ENCODE measurements at regions not wholly inside any gene's neighbourhood (a gene's known extent, or its start where the extent isn't known, plus 50 kb on each side); places are given as distances from the start of the nearest gene placed in this dataset.
"Not testable (repeated sequence)": the region's sequence is repeated elsewhere in the genome, so short reads cannot be mapped to it uniquely, and the experiment has no call there.

DNA sequence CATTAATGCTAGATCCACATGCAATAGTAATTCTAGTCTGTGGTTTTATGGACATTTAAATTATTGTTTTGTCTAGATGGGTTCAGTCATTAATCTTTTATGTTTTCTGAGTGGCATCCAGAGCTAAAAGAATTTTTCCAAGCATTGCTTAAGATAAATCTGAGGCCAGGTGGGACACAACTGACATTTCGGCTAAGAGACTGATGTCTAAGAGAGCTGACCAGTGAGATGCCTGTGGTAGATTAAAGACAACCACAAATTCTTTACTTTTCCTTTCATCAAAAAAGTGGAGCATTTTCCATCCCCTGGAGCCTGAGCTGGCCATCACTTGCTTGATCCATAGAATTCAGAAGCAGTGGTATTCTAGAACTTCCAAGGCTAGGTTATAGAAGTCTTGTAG lies 182.2 kb downstream of the NRP2 start:
- no peak for DNase-seq

DNA sequence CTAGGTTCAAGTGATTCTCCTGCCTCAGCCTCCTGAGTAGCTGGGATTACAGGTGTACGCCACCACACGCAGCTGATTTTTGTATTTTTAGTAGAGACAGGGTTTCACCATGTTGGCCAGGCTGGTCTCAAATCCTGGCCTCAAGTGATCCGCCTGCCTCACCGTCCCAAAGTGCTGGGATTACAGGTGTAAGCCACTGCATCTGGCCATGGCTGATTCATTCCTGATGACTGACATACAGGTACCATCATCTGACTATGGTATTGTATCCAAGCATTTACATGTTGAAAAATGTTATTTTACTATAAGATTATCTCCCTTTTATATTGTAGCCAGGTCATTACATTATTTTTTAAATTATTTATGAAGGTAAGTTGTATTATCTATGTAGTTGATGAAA lies 180.5 kb downstream of the NRP2 start:
- not testable (repeated sequence) for DNase-seq

DNA sequence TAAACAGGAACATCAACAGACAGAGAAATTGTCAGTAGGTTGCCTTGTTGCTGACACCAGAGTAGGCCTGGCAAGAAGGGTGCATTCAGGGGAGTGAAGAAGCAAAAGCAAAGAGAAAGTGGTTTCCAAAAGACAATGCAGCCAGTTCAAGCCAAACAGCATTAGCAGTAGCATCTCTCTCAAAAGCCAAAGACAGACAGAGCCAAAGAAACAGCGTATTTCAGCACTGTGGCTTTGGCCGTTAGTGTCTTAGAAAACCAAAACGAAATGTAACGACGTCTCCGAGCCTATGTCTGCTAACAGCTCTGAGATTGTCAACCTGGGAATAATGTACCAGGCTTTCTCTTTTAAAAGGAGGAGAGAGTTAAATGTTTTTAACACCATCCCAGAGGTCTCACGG lies 178.6 kb downstream of the NRP2 start:
- DNase-seq = no peak

DNA sequence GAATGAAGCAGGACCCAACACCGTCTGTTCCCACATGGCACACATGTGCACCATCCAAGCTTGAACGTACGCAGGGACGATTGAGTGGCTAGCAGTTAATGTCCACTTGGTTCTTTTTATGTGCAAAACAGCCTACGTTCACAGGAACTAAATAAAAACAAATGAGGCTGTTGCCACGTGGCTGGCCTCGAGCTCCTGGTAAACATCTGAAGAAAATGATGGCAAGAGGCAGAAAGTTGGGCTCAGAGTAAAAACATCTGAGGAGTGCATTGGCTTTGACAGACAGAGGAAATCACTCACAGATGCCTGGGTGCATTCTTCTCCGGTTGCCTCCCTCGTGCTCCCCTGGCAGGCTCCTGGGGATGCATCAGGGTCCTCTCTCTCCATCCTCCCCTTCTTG lies 177.9 kb downstream of the NRP2 start:
- no peak for DNase-seq

DNA sequence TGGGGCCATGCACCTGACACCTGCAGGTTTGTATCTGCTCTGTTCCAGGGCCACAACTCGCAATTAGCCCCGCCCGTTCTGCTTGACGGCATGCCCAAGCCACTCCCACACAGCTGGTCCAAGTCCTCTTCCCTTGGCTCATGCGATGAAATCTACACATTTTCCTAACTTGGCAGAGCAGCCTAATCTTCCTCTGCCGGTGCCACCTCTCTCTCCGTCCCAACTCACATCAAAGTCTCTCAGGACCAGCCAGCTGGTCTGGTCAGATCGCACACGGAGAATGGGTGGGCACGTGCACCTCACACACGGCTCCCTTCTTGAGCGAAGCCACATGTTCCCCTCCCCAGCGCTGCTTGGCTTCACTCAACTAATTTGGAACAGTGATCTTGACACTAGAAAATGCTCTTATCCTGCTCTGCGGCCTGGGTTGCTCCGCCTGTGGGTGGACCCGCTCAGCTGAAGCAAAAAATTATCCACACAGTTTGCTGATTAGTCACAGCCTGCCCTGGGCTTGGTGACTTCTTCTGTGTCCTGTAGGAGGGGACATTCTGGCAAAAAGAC lies 176.7 kb downstream of the NRP2 start:
- DNase-seq = no peak

DNA sequence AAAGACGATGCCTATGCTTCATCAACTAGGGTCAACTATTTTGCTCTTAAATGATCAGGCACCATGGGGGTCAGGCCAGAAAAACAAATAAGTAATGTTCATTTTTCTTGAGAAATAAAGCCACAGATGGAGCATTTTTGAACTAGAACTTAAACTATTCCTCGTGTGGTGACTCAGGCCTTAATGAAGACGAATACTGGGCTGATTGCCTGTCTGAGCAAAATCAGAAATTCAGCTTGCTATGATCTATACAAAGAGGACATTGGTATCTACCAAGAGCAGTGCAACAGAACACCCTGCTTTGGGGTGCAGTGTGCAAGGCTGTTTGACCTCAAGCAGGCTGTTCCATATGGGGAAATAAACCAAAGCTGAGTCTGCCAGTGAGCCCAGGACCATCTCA lies 176.0 kb downstream of the NRP2 start:
- DNase-seq = no peak

DNA sequence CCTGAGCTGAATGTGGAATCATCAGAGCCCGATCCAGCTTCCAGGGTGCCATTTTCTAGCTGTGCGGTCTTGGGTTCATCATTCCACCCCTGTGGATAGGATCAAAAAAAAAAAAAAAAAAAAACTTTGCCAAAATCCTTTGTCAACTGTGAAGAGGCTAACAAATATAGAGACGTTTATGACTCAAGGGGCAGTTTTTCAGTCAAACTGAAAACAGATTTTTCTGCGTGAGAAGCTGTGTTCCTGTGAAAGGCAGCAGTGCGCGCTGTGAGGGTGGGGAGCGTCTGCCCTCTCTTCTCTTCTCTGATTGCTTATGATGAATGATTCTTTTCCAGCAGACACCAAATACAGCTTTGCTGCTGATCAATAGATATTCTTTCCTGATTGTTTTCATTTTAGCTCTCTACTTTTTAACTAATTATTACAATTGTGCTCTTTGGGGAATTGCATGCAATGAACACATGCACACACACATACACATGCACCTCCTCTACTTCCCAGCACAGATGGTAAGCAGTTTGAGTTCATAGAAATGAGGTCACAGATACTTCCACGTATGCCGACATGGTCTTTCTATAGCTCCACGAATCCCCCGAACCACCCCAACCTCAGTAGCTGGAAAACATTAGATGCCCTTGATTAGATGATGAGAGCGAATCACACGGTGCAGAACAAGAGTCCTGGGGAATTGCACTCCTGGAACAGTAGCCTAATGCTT lies 175.4 kb downstream of the NRP2 start:
- no peak for DNase-seq

DNA sequence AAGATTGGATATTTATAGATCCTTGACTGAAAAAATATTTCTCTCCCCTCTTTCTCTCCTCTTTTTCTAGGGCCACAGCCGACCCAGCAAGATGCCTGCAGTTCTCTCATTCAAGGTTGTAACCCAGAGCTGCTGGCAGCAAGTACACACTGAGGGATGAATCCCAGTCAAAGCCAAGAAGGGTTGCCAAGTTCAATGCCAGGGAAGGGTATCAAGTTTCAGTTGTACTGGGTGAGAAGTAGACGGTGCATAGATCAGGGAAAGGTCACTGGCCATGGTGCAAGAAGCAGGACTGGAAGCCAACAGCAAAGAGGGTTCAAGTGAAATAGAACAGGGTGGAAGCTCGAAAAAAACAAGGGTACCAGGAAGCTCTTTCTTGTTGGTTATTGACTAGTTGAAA lies 170.2 kb downstream of the NRP2 start:
- DNase-seq = no peak

DNA sequence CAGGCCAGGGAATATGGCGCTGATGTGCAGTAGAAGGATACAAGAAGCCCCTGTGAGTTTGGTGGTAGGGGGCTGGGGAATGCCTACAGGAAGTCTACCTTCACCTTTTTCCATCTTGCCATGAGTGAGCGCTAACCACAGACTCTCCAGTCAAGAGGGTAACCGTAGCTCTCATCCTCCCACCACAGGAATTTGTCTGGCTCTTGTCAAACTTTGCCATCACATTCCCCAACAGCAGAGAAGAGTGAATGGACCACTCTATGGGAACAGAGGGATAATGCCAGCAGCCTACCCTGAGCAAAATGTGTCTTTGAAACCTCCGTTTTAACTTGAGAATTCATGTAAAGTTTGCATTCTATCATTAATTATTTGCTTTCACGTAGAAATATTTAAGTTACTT lies 168.3 kb downstream of the NRP2 start:
- no peak for DNase-seq

DNA sequence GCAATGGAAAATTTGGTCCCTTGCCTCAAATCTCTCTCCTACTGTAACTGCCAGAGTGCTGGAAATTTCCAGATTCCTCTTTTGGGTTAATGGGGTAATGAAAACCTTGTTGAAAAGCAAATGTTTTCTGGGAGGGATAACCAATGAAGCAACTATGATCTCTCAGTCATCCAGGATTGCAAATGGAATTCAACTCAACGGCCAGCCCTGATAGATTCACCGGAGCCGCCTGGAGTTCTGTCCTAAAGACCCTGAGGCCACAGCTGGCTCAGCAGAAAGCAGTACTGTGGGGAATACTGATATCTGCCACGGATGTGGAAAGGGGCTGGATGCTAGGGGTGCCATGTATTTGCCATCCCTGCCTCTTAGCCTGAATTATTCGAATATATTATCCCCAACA lies 167.8 kb downstream of the NRP2 start:
- DNase-seq = no peak

DNA sequence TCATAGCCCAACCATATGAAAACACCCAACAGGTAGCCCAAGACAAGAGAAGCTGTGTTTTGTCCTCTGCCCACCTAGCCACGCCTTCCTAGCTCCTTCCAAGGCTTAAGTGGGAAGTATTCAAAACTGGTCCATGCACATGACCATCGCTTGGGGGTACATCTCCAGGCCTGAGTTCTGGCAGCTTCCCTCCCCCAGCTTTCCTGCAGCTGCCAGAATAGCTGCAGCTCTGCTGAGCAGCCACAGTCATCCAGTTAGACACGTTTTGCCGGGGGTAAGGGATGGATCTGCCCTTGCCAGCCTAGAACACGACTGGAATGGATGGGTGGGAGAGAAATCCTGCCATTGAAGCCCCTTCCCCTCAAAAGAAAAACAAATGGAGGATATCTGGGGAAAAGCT lies 166.8 kb downstream of the NRP2 start:
- no peak for DNase-seq

DNA sequence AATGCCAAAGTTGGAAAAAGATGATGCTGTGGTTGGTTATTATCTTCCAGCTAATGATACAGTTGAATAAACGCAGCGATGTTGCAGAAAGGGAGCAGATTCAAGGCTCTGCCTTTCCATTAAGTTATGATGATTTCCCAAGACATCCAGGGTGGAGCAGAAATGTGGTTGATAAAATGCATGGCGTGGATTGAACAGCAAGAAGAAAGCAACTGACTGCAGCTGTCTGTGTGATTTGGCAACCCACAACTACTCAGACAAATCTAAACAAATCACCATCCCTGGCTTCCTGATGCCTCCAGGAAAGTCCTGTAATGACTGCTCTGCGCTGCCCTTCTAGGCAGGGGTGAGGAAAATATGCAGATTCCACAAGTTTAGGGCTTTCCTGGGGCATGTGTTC lies 166.3 kb downstream of the NRP2 start:
- DNase-seq = no peak

All from NCI-H774 (cell line).